ENCODE measurements at regions not wholly inside any gene's neighbourhood (a gene's known extent, or its start where the extent isn't known, plus 50 kb on each side); places are given as distances from the start of the nearest gene placed in this dataset.

GRCh38 chr6:88490195-88490907 lies 324.2 kb upstream of the CNR1 start:
- H3K4me3 ChIP-seq (IDR thresholded peaks at IDR 0.05; ENCODE audit: insufficient read depth, low read depth, low read length): no peak overlapping the region
- no peaks in the 10 kb centered on the region for H3K79me2 ChIP-seq (ENCODE audit: insufficient read depth, low read depth)
- H3K27me3 ChIP-seq (ENCODE audit: insufficient read depth, low read depth): no peaks in the 10 kb centered on the region
- peaks cover 10% of the 10 kb centered on the region for H3K4me1 ChIP-seq (ENCODE audit: low read depth, poor library complexity, severe bottlenecking)
- H3K4me2 ChIP-seq: no peak overlapping the region
- no peaks in the 10 kb centered on the region for H4K20me1 ChIP-seq (ENCODE audit: insufficient read depth)
- no peak for TF ChIP-seq CTCF (conservative IDR thresholded peaks at IDR 0.05; ENCODE audit: low read depth, low read length)
- H3K27ac ChIP-seq: no peak overlapping the region
- no peak overlapping the region for H2AFZ ChIP-seq (ENCODE audit: low read depth)
- H3K36me3 ChIP-seq (ENCODE audit: insufficient read depth): no peaks in the 10 kb centered on the region
- no peak overlapping the region for H3K9ac ChIP-seq

GRCh38 chr6:88483424-88483823 lies 317.3 kb upstream of the CNR1 start:
- Histone ChIP-seq H3K4me1 (ENCODE audit: low read depth, poor library complexity, severe bottlenecking) (no peaks in the 10 kb centered on the region), H3K4me2 (no peak overlapping the region), H2AFZ (ENCODE audit: low read depth) (no peak overlapping the region), H3K27me3 (ENCODE audit: insufficient read depth, low read depth) (no peaks in the 10 kb centered on the region), H3K79me2 (ENCODE audit: insufficient read depth, low read depth) (no peaks in the 10 kb centered on the region), H3K27ac (no peak overlapping the region), H3K36me3 (ENCODE audit: insufficient read depth) (no peaks in the 10 kb centered on the region), H3K4me3 (IDR thresholded peaks at IDR 0.05; ENCODE audit: insufficient read depth, low read depth, low read length) (no peak overlapping the region), H4K20me1 (ENCODE audit: insufficient read depth) (no peaks in the 10 kb centered on the region), H3K9ac (no peak overlapping the region)
- TF ChIP-seq CTCF (conservative IDR thresholded peaks at IDR 0.05; ENCODE audit: low read depth, low read length): no peak

- Histone ChIP-seq H3K36me3 (ENCODE audit: insufficient read depth) (no peaks in the 10 kb centered on the region), H3K4me3 (IDR thresholded peaks at IDR 0.05; ENCODE audit: insufficient read depth, low read depth, low read length) (no peak overlapping the region), H3K27me3 (ENCODE audit: insufficient read depth, low read depth) (no peaks in the 10 kb centered on the region), H2AFZ (ENCODE audit: low read depth) (no peak overlapping the region), H3K27ac (no peak overlapping the region), H3K4me1 (ENCODE audit: low read depth, poor library complexity, severe bottlenecking) (no peaks in the 10 kb centered on the region), H4K20me1 (ENCODE audit: insufficient read depth) (no peaks in the 10 kb centered on the region), H3K79me2 (ENCODE audit: insufficient read depth, low read depth) (no peaks in the 10 kb centered on the region), H3K9ac (no peak overlapping the region), H3K4me2 (no peak overlapping the region)
- no peak for TF ChIP-seq CTCF (conservative IDR thresholded peaks at IDR 0.05; ENCODE audit: low read depth, low read length)
These were observed 316.3 kb upstream of the CNR1 start for GRCh38 chr6:88482465-88482864.

- no peak overlapping the region for H3K4me2 ChIP-seq
- H2AFZ ChIP-seq (ENCODE audit: low read depth): no peak overlapping the region
- no peak for TF ChIP-seq CTCF (conservative IDR thresholded peaks at IDR 0.05; ENCODE audit: low read depth, low read length)
These were observed 315.4 kb upstream of the CNR1 start for GRCh38 chr6:88481519-88481918.

More at GRCh38 chr6:88481519-88481918, 315.4 kb upstream of the CNR1 start:
- Histone ChIP-seq H3K36me3 (ENCODE audit: insufficient read depth) (no peaks in the 10 kb centered on the region), H4K20me1 (ENCODE audit: insufficient read depth) (no peaks in the 10 kb centered on the region), H3K4me3 (IDR thresholded peaks at IDR 0.05; ENCODE audit: insufficient read depth, low read depth, low read length) (no peak overlapping the region), H3K9ac (no peak overlapping the region), H3K27me3 (ENCODE audit: insufficient read depth, low read depth) (no peaks in the 10 kb centered on the region), H3K4me1 (ENCODE audit: low read depth, poor library complexity, severe bottlenecking) (no peaks in the 10 kb centered on the region), H3K27ac (no peak overlapping the region), H3K79me2 (ENCODE audit: insufficient read depth, low read depth) (no peaks in the 10 kb centered on the region)

Measured in KMS-11 (cell line).